HG03135 (cell line): ENCODE measurements at regions not wholly inside any gene's neighbourhood (a gene's known extent, or its start where the extent isn't known, plus 50 kb on each side); places are given as distances from the start of the nearest gene placed in this dataset.
"Not testable (repeated sequence)": the region's sequence is repeated elsewhere in the genome, so short reads cannot be mapped to it uniquely, and the experiment has no call there.

Experiments used
- ATAC-seq: cut with Tn5 transposase; IDR thresholded peaks from one replicate; pipeline ENCODE4 v1.9.1; 2021; ENCODE audit warnings: mild to moderate bottlenecking, moderate library complexity; ENCODE audit not compliant: unreplicated experiment

DNA sequence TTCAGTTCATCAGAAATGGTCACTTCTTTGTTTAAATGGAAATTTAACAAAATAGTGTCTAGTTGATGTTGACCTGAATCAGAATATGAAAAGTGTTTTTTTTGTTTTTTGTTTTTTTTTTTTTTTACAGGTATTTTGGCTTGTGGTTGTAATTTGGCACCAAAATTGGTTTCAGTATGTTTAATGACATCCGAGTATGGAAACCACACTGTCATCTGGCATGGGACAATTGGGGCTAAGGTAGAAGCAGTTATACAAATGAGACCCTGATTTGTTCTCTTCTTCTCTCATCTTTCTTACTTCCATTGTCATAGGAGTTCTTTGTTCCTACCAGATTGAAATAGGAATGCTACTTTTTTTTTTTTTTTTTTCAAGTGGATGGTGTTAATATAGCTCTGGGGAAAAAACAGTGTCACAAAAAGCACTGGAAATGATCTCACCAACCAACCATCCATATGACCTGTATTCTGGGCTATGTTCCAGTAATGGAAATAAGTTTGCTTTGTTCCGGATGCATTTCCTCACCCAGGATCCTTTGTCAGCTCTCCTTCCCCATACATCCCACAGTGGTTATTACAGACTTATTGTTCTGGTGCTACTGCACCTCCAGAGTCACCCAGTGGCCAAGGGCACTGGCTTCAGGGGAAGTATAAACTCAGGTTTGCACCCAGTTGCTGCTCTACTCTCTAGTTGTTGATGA lies 95.8 kb downstream of the ATXN3L start:
- no peak for ATAC-seq

DNA sequence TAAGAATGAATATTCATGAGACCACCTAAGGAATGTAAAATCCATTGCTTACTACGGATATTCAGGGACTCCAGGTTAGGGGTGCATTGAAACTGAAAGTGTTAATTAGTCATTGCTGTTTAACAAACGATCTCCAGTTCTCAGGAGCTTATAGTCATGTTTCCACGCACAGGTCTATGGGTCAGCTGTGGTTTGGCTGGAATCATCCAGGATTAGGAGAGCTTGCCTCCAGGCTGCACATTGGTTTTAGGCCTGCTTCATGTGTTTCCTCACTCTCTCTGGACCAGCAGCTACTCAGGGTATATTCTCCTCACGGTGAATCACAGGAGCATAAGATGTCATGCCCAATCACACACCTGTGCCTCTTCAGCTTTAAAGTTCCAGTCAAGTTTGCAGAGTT lies 98.9 kb downstream of the ATXN3L start:
- ATAC-seq, result no peak

DNA sequence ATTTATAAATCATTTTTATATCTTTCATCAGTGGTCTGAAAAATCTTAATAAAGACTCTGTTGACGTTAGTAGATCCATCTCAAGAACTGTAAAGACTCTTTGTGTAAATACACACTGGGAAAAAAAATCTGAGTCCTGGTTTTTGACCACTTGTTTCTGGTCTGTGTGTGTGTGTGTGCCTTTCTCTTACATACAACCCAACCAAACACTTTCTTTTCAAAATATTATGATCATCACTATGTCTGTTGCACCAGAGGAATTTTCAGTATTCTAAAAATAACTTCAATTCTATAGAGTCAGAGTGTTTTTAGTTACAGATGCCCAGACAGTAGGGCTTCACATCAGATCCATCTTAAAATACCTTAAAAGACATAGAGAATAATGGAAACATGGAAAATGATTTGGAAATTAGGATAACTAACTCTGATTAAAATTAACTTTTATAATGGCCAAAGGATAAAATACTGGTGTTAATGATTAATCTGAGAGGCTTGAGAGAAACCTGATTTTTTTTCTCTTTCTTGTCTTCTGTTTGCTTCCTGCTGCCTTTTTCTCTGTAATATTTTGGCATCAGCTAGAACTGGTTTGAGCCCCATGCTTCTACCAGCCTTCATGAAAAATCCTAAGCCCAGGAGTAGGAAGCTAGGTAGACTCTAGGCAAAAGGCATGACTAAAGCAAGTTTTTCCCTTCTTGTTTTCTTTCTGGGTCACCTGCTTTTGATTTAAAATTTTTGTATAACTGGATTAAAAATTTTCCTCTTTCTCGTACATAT lies 99.7 kb downstream of the ATXN3L start:
- no peak for ATAC-seq

DNA sequence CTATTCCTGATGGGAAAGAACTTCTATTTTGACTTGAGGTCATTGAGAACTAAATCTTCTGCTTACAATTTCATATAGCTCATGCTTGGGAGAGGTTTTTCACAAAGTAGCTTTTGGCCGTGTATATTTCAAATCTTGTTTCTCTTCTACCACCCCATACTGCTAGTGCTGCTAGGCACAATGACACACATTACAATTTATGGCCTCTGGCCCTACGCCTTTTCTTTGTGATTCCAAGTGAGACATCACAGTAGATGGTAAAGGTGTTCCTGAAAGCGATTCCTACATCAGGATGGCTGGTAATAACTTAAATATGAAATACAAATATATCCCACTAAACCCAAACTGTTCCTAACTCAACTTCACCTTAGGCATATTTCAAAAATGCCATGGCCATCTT lies 101.1 kb downstream of the ATXN3L start:
- ATAC-seq, result no peak

DNA sequence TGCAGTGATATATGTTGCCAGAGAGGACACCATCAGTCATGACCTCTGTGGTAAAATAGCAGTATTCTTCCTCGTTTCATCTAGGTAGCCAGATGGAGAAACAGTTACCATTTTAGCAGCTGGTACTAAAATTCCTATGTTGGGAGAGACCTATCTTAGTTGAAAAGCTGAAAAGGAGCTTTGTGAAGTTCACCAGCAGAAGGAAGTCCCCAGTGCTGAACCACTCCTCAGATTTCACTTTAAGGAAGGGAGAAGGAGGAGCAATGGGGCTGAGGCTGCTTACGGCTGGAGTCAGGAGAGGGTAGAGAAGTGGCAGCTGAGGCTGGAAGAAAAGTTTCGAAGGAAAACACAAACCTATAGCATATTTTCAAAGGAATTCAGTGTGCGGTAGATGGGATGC lies 103.7 kb downstream of the ATXN3L start:
- ATAC-seq, result no peak

DNA sequence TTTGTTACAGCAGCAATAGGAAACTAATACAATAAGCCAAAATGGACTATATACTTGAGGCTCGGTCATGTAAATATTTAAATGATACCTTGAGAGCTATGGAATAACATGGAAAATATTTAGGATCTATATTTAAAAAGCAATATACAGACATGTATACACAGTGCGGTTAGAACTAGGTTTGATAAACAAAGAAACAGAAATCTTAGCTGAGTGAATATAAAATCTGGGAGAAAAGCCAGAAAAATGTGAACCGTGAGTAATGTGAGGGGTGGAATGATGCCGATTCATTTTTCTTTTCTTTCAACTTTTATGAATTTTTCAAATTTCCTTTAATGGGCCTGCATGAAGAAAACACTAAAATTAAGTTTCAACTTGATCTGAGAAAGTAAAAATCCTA lies 104.1 kb downstream of the ATXN3L start:
- no peak for ATAC-seq

DNA sequence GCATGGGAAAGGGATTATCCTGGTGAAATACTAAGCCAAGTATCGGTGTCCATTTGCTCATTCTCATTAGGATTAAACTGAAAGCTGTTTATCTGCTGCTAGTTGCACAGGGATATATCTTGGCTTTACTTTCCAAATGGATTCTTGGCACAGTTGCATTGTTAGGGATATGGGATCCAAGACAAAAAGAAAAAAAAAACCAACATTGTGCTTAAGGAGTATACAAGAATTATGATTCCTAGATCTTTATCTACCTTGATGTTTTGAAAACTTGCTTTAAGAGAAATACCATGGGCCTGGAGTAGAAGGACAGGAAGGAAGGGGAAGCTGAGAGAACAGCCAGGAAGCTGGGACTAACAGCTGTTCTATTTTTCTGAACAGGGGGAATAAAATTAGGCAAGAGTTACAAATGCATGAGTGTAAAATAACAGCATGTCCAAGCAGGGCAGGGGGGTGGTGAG lies 107.6 kb downstream of the ATXN3L start:
- no peak for ATAC-seq

DNA sequence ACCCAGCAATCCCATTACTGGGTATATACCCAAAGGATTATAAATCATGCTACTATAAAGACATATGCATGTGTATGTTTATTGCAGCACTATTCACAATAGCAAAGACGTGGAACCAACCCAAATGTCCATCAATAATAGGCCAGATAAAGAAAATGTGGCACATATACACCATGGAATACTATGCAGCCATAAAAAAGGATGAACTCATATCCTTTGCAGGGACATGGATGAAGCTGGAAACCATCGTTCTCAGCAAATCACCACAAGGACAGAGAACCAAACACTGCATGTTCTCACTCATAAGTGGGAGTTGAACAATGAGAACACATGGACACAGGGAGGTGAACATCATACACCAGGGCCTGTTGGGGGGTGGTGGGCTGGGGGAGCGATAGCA lies 109.7 kb downstream of the ATXN3L start:
- ATAC-seq, result not testable (repeated sequence)

DNA sequence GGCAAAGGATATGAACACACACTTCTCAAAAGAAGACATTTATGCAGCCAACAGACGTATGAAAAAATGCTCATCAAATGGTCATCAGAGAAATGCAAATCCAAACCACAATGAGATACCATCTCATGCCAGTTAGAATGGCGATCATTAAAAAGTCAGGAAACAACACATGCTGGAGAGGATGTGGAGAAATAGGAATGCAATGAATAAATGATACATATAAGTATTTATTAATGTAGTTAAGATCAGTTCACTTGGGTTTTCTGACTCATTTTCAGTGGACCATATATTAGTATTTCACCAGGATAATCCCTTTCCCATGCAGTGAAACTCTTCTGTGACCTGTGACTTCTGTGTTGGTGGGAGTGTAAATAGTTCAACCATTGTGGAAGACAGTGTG lies 110.1 kb downstream of the ATXN3L start:
- not testable (repeated sequence) for ATAC-seq

DNA sequence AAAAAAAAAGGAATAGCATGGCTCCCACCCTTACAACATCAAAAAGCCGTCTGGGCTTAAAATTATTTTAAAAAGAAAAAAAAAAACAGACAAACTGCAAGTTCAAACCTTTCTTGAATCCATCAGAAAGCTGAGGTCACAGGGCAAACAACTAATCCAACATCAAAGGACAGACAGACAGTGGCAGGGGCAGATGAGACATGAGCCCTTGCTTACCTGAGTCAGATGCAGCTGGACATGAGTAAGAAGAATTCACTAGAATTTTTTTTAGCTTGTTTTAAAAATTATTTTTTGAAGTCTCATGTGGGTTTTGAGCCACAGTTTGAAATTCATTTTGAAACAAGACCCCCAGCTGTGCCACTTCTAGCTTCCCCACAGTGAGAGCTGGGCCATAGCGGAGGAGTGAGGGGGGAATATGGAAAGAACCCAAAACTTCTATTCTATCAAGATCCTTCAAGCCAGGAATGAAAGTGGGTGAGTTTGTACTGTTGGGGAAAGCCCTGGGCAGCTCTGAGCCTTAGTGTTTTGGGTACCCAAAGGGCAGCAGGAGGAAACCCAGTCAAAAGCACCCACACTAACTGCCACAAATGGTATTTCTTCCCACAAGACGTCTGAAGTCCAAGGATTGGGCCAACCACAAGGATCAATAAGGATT lies 111.4 kb downstream of the ATXN3L start:
- ATAC-seq, result no peak

DNA sequence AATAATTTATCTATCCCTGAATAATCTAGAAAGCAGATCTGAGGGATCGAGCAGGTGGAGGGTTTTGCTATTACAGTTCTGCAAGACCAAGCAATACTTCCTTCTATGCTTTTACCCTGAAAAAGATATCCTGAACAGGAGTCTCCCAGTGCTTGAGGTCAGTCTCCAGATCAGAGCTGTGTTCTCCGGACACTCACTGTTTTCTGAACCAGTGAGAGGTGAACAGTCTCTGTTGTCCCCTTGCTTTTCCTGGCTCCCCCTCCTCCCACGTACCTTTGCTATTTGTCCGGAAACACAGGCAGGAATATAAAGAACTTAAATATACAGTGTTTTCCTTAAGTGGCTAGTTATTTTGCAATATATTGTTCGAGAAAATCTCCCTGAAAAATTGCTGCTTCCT lies 116.6 kb downstream of the ATXN3L start:
- no peak for ATAC-seq

DNA sequence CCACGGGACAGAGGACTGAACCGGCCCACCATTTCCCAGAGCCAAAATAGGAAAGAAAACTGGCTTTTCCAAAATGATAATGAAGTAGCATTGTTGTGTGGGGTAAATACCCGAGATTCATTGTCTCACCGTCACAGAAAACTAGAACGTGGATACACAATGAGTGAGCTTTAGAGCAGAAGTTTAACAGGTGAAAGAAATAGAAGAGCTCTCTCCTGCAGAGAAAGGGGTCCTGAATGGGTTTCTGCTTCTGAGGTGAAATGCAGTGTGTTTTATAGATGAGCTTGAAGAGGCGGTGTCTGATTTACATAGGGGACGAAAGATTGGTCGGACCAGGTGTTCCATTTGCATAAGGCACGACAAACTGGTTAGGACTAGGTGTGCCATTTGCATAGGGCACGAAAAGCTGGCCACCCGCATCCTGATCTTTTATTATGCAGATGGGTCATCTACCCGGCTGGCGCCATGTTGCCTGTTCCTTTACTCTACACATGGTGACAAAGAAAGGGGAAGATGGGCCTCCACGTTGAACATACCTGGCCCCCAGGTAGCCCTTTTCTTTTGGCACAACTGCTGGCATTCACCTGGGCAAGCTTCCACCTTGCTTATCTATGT lies 118.1 kb downstream of the ATXN3L start:
- no peak for ATAC-seq

DNA sequence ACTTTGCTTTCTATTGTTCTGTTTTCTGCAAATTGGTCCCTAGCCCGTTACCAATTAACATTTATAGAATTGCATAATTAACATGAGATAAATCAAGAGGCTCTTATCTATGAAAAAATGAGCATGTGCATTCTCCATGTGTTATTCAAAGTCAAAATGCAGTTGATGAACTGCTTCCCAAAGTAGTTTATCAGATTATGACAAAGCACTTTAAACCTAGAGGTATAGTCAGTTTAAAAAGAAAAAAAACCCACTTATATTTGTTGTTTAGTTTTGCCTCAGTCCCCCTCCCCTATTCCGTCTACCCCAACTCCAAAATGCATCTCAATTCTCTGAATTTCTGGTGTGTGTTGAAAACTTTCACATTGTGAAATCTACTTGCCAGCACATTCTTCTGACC lies 119.5 kb downstream of the ATXN3L start:
- no peak for ATAC-seq

DNA sequence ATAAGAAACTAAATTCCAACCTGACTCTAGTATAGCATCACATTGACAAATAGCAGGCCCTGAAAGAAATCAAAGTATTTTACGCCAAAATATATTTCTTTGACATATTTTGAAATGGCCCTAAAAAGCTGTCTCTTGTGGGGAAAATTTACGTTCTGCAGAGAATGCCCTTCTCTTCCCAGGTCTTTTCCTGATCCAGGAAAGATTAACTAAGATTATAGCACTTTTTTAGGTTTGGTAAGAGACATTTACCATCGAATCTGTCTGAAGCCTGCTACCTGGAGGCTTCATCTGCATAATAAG lies 121.1 kb downstream of the ATXN3L start:
- ATAC-seq, result no peak

DNA sequence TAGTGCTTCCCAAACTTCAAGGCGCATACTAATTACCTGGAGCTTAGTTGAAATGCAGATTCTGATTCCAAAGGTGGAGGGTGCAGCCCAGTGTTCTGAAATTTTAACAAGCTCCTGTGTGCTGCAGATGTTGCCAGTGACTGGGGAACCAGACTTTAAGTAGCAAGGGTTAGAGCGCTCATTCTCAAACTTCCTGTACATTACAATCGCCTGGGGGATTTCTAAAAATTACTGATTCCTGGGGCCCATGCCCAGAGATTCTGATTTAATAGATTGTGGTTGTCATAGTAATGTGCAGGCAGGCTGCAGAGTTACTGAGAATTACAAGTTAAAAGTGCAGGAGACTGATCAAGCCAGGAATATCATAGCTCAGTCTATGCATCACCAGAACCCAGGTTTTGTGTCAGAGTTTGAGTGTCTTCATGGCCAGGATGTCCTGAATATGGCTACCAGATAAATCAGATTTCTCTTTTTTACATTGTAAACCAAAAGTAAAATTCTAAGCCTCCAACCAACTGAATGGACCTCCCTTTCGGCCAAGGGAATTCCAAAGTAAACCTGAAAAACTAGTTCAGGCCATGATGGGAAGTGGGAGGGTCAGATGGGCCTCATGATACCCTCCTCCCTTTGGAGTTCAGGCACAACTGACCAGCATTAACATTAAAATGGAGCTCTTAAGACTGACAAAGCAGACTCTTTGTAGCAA lies 121.6 kb downstream of the ATXN3L start:
- no peak for ATAC-seq

DNA sequence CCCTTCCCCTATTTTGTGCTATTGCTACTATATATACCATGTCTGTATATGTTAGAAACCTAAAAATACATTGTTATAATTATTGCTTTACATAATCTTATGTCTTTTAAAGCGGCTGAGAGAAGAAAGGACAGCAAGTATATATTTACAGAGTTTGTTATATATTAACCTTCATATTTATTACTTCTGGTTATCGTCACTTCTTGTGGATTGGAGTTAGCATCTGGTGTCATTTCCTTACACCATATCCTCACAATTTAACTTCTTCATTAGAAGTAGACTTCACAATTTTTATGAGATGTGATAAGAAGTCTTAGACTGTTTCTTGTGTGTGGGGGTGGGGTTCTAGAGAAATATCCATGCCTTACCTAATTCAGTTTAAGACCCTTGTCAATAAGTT lies 123.1 kb downstream of the ATXN3L start:
- no peak for ATAC-seq

DNA sequence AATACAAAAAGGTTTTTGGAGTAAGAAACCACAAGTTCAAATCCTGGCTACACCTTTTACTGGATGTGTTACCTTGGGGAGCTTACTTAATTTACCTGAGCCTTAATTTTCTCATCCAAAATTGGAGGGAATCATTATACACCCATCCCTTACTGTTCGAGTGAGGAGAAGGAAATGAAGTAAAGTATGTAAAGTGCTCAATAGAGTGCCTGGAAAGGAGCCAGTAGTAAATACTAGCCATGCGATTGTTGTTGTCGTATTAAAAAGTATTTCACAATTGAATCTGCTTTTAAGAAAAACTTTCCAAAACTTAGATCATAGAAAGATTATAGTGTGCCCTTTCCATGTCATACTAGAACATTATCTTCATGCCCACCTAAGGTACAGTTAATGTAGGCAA lies 124.5 kb downstream of the ATXN3L start:
- ATAC-seq, result no peak

DNA sequence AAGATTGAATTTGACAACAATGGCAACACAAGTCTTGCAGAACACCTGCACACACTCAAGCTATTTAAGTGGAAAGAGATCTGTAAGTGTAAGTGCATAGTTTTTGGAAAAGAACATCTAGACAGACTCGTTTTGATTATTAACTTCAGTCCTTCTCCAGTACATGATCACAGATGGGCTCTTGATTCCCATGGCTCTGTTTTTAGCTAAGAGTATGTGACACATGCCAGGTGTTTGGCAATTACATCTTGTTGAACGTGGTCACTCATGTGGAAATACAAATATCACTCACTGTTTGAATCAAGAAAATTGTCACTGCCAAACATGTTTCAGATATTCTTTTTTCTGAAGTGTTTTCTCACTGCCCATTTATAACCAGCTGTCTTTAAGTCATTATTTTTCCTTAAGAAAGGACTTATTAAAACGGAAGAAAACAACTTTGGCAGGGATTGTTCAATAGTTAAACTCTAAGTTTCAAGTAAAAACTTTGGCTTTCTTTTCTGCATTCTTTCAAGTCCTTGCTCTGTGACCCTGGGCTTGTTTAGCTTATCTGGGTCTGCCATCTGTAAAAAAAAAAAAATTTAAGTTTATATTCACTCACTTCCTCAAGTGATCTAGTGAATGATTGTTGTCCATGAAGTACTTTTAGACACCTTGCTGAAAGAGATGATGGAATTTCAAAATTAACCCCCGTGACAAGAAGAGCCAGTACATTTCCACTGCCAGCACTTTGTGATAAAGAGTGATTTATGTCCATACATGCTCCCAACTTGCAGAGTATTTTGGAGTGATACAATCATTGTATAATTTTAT lies 125.4 kb downstream of the ATXN3L start:
- no peak for ATAC-seq

DNA sequence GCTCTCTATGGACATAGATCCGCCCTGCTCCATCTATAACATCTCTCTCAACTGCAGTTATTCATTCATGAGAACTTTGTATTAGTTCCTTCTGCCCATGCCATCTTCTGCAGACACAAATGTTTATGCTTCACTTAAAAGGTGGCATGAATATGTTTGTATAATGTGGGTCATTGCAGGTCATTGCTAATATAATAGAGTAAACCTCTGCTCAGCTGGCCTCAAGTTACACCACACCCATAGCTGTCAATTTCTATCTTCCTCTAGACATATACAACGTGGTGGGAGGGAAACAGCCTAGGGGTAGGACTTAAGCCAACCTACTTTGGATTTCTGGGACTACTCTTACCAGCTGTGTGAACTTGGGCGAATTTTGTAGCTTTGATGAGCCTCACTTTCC lies 129.8 kb downstream of the ATXN3L start:
- ATAC-seq, result no peak

DNA sequence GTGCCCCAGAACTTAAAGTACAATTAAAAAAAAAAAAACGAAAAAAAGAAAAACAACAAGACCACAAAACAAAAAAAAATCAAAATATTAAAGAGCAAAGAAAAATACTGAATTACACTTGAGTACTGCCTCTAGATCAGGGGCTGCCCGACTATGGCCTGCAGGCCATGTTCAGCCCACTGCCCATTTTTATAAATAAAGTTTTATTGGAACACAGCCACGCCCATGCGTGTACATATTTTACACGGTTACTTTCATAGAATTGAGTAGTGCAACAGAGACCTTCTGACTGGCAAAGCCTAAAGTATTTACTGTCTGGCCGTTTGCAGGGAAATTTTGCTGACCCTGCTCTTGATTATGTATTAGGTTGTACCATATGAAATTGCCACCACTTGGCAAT lies 130.5 kb downstream of the ATXN3L start:
- no peak for ATAC-seq
